T47D (cell line): ENCODE measurements at regions not wholly inside any gene's neighbourhood (a gene's known extent, or its start where the extent isn't known, plus 50 kb on each side); places are given as distances from the start of the nearest gene placed in this dataset.

ENCODE experiments used
- DNase-seq, 2 experiments: peaks; one replicate each; pipeline versions ENCODE4 v3.0.0 to v3.0.0-alpha.2; 2011 to 2012; ENCODE audit warnings: low read depth in 1 of 2, low spot score in 1 of 2
- JUND ChIP-seq: IDR thresholded peaks from 2 replicates; pipeline ENCODE4 v1.6.1; 2012; ENCODE audit warnings: low read depth
- in situ Hi-C: cut with HindIII; loops from 2 replicates; pipeline ENCODE4 v1.10.0; 2016; ENCODE audit warnings: low sequenced_read_pairs, low pct_unique_long_range_greater_than_20kb

GRCh38 chr13:40440990-40441820 is 225.2 kb downstream of the FOXO1 start:
- no peak for DNase-seq
- TF ChIP-seq JUND: no peak
- in situ Hi-C loops: no loop called here

GRCh38 chr13:40442231-40442630 is 224.2 kb downstream of the FOXO1 start:
- in situ Hi-C loops: no loop called here
- no peak for DNase-seq
- no peak for TF ChIP-seq JUND

GRCh38 chr13:40442826-40443225 is 223.6 kb downstream of the FOXO1 start:
- DNase-seq: no peak
- in situ Hi-C loops: no loop called here
- no peak for TF ChIP-seq JUND

GRCh38 chr13:40444241-40444640 is 222.2 kb downstream of the FOXO1 start:
- no peak for DNase-seq
- in situ Hi-C loops: no loop called here
- TF ChIP-seq JUND: no peak

- no peak for DNase-seq
- in situ Hi-C loops: no loop called here
- TF ChIP-seq JUND: no peak
Observed at GRCh38 chr13:40445557-40445990, 220.9 kb downstream of the FOXO1 start.

- no peak for DNase-seq
- in situ Hi-C loops: no loop called here
- TF ChIP-seq JUND: no peak
Observed at GRCh38 chr13:40446365-40446764, 220.1 kb downstream of the FOXO1 start.

GRCh38 chr13:40447857-40448256 is 218.6 kb downstream of the FOXO1 start:
- DNase-seq: no peak
- TF ChIP-seq JUND: no peak
- in situ Hi-C loops: no loop called here

GRCh38 chr13:40452038-40452666 is 214.3 kb downstream of the FOXO1 start:
- DNase-seq: no peak
- no peak for TF ChIP-seq JUND
- in situ Hi-C loops: no loop called here

GRCh38 chr13:40452741-40453334 is 213.6 kb downstream of the FOXO1 start:
- TF ChIP-seq JUND: no peak
- in situ Hi-C loops: no loop called here

GRCh38 chr13:40453351-40454021 is 213.0 kb downstream of the FOXO1 start:
- in situ Hi-C loops: no loop called here
- DNase-seq: no peak
- TF ChIP-seq JUND: no peak

More at GRCh38 chr13:40452741-40453334, 213.6 kb downstream of the FOXO1 start:
- no peak for DNase-seq

- in situ Hi-C loops: no loop called here
- no peak for TF ChIP-seq JUND
Observed at GRCh38 chr13:40456397-40456953, 210.0 kb downstream of the FOXO1 start.

GRCh38 chr13:40456979-40457553 is 209.4 kb downstream of the FOXO1 start:
- no peak for DNase-seq
- in situ Hi-C loops: no loop called here
- TF ChIP-seq JUND: no peak

More at GRCh38 chr13:40456397-40456953, 210.0 kb downstream of the FOXO1 start:
- no peak for DNase-seq
